Stimulated activated CD8-positive, alpha-beta memory T cell treated with anti-CD3 and anti-CD28 coated beads, Interleukin-4, amount 100 ng/mL, for 48 hours (primary cell): ENCODE measurements at regions not wholly inside any gene's neighbourhood (a gene's known extent, or its start where the extent isn't known, plus 50 kb on each side); places are given as distances from the start of the nearest gene placed in this dataset.

Experiments
- DNase-seq: peaks from one replicate; pipeline ENCODE4 v3.0.0-alpha.2; 2020

DNA sequence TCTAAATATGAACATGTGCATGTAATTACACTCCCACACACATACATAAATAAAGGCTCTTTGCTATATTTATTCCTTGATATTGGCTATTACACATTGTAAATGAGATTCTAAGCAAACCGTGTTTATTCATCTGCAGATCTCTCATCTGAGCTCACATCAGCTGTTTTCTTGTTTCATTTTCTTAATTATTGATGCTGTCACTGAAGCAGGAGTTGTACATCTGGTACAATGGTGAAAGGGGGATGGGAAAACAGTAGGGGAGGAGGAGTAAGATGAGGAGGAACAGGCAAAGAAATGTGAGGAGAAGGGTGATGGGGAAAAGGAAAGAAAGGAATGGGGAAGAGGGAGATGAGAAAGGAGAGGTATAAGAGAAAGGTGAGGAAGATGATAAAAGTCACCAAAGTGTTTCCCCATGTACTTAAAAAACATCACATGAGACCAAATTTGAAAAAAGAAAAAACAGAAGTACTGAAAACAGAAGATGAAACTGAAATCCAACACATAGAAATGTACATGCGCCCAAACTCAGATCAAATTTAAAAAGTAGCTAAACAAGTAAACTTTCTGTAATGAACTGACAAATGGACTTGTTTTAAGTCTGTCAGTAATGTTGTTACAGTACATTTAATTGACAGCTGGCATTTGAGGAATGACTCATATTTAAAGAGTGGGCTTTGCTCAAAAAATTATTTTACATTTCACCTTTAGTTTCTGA, 472.2 kb downstream of the ARL4A start:
- no peak for DNase-seq

DNA sequence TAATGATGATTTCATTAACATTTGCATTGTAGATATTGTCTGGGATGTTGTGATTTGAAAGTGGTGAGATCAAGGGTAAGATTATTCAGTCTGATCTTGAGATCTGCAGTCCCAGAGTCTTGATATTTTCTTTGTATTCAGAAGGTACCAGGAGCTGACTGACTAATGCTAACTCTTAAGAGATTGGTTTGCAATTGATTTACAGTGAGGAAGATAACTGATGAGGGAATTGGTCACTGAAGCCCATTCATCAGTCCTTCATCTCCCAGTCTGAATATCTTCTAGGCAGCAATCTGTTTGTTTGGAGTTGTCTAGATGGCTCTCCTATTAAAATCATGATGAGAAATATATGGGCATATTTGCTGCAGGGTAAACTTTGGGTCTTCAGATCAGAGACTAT, 473.7 kb downstream of the ARL4A start:
- DNase-seq: no peak

DNA sequence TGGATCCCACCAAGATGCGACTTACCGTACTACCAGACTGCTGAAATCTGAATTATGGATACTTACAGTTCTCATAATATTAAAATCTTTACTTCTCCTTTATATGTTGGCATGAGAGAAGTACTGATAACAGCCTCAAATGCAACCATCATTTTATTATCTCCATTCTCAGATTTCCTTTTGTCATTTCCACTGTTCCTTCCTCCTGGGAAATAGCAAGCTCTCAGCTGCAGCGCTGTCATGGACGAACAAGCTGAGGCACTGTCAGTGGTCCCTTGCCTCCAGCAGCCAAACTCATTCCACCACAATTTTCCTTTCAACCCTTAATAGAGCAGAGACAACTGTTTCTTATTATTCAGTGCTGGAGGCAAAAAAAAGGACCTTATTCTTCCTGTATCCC, 478.4 kb downstream of the ARL4A start:
- DNase-seq: no peak

DNA sequence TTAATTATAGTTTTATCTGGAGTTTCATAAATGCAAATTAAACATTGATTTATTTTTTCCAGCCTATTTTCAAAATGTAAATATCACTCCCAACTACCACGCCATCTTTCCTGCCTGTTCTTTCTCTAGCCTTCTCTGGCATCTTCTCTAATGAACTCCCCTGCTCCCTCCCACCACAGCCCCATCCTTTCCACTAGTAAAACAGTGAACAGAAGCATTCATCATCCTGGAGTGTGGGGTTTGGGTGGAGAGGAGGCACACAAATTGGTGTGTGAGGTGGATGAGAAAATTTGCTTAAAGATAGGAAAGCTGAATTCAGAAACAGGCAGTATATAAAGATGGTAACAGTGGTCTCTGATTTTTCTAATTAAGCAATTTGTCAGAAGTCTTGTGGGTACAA, 479.4 kb downstream of the ARL4A start:
- DNase-seq: no peak

DNA sequence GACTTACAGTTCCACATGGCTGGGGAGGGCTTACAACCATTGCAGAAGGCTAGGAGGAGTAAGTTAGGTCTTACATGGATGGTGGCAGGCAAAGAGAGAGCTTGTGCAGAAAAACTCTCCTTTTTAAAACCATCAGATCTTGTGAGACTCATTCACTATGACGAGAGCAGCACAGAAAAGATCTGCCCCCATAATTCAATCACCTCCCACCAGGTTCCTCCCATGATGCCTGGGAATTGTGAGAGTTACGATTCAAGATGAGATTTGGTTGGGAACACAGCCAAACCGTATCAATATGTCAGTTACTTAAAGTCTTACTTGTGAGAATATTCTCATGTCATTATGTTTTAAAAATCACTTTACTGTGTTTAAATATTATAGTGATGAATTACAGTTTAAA, 481.9 kb downstream of the ARL4A start:
- DNase-seq: no peak

DNA sequence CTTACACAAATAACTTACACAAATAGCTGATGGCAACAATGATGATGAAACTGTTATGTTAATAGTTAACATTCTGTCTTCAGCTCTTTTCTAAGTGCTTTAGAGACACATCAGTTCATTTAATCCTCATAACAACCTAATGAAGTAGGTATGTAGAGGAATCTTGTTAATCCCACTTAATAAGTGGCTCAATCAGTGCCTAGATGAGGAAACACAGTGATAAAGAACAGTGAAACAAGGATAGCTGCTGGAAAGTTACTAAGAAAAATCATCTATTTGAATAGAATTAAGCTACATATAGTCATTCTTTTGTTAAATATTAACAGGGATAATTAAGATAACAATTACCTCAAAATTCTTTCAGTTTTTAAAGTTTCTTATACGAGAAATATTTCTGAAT, 487.6 kb downstream of the ARL4A start:
- DNase-seq: no peak

DNA sequence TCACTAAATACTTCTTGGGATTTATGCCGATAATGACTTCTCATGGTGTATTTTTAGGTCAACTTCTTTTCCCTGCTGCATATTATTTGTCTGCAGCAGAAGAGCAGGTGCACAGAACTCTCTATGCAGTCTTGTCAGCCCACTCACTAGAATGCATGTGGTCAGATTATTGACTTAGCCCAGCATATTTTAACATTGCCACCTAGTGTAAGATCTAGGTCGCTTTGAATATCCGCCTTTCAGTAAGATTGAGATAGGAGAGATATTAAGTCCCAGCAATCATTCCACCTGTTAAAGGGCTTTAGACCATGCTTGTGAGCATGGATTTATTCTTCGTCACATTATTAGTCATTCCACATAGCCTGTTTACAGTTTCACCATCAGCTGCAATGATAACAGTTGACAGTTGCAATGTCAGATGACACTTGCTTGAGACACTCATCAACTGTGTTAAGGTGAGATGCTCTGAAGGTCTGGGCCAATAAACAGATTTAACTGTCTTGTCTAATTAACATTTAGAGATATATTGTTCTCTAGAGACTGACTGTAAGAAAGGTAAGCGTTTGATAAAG, 491.7 kb downstream of the ARL4A start:
- DNase-seq: no peak

DNA sequence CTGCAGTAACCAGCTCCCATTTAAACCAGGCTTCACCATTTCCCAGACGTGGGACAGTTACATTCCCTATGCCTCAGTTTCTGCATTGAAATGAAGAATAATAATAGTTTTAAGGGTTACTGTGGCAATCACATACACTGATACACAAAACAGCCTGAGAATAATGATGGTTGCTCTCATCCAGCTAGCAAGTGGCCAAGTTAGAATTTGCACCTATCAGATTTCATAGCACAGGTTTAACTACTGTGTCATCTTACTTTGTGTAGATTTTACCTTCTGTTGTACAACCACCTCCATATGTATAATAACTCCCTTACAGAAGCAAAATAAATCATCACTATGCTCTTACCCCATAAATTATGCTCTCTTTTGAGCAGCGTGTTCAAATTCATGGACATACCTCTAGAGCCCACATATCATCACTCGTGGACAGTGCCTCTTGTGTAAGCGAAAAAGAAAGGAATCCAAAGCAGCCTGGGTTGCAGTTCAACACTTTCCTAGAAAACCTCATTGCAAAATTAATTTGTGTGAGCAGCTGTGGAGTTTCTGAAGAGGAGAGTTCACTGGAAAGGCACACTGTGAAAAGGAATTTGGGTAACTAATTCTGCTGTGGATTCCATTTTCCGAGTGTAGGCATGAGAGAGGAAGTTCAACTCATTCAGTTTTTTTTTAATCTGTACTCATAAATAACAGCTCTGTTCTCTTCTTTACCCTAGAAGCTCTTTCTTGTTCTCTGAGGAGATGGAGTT, 492.5 kb downstream of the ARL4A start:
- no peak for DNase-seq

DNA sequence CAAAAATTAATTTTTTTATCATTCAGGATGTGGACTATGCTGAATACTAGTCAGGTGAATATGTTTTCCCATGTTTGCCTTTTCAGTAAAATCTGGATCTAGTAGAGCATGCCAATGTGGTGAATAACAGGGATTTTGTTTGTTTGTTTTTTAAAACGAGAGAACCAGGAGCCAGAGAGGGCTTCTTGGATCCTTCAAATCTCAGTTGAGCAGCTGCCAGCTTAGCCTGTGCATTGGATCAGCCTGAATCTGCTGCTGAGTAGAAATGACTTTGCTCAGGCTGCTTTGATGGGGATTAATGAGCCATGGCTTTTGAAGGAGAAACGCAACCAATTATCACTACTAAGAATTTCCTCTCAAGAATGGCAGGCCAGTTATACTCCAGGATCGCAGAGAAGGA, 493.8 kb downstream of the ARL4A start:
- no peak for DNase-seq

DNA sequence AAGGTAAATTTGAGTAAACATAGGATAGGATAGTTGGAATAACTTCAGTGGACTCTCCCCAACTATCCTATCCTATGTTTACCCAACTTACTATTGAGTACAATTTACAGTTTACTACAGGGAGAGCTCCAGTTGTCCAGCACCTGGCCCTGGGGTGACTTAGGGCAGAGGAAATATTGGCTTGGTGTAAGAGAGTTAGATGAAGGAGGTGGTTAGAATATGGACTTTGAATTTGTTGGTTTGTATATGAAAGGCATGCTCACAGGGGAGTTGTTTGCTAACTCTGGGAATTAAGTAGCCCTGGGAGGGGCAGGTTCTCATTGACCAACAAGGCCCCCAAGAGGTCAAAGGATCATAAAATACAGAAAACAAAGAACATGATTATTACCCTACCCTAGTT, 497.7 kb downstream of the ARL4A start:
- DNase-seq: no peak

DNA sequence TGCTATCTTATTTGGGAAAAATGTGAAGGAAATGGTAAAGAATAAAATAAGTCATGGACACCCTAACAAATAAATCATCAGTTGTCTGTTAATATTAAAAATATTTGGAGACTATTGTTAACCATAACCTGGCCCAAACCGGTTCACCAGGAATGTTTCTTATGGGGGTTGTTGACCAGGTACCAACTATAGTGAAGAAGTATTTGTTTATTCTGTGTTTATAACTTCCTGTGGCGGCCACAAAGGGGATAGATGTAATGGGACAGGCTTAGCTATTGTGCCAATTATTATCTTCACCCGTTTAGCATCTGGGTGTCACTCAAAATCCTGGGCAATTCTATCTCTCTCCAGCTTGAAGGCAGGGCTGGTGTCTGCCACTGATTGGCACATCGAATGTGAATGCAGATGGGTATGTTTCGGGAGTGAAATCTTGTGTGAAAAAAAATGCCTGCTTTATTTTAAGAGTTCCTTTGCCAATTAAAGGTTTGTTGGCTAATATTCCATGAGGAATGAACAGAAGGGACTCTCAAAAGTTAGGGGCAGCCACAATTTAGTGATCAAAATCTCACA, 500.9 kb downstream of the ARL4A start:
- no peak for DNase-seq

DNA sequence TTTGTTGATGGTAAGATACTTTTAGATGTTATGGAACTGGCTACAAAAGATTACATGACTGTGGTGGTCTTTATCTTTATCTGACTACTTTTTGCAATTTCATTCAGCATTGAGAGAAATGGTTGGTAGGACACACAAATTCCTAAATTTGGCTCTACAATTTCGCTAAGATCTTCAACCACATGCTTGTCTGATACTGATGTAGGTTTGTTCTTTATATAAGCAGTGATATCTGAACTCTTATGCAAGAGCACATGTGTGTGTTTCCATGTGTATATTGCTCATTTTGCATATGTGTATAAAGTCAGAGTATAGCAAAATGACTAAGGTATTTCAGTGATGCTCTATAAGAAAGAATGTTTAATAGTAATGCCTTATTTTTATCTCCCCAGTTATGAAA, 501.5 kb downstream of the ARL4A start:
- no peak for DNase-seq

DNA sequence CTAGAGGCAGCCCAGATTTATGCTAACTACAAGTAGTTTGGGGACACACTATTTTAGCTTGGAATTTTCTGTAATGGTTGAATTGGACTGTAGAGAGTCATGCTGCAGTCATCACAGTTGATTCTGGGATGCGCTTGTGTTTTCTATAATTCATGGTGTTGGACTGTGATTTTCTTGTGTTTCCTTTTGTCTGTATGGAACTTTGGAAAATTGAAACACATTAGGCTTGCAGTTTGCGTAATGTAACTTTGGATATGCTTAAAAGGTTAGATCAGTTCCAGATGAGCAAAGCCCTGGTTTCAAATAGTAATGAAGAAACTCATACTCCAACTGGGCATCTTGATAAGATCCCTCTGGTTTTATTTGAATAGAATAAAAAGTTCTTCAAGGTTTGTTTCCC, 502.2 kb downstream of the ARL4A start:
- no peak for DNase-seq

DNA sequence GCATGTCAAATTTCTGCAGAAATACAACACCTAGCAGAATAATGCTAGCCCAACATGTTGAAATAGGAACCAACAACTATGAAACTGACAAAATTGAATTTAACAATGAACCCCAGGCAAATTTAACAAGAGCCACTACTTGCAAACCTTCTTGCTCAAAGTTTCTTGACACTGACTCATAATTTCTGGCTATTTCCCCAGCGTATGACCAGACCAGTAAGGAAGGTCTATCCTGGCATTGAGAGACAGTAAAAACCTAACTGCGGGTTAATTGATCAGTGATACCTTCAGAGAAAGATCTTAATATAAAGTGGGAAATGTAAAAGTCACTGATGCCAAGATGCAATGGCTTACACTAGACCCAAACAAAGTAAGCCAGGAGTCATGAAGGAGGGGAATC, 510.1 kb downstream of the ARL4A start:
- no peak for DNase-seq

DNA sequence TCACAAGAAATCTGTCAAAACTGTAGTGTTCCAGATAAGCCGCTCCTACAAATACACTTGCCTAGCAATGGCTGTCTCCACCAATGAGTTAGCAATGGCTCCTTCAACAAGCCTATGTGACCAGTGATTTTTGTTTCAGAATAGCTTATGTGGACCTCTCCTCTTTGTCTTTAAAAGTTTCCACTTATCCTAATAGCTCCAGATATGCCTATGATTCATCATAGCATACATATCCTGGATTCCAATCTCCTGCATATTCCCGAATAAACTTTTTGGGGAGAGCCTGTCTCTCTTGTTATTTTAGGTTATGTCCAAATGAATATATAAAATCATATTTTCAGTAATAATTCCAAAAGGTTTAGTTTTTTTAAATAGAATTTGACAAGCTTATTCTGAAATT, 510.6 kb downstream of the ARL4A start:
- no peak for DNase-seq

DNA sequence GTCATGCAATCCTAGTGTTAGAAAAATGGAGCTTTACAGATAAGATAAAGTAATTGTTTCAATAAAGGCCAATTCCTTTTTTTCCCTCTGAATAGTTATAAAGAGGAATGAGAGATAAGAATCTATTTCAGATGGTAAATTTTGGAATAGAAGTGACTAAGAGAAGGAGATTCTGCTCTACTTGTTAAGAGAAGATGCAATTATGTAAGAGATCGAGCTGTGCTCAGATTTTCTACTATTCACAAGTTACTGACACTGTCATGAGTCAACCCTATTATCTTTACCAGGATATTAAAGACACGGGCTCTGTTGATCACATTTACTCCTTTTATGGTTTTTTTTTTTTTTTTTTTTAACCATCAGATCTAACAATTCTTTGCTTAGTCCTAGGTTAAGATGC, 511.3 kb downstream of the ARL4A start:
- DNase-seq: no peak

DNA sequence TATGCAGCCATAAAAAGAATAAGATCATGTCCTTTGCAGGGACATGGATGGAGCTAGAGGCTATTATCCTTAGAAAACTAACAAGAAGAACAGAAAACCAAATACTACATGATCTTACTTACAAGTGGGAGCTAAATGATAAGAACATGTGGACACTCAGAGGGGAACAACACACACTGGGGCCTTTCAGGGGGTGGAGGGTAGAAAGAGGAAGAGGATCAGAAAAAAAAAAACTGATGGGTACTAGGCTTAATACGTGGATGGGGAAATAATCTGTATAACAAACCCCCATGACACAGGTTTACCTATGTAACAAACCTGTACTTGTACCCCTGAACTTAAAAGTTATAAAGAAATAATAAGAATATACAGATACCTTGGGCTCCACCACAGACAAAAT, 514.2 kb downstream of the ARL4A start:
- no peak for DNase-seq

DNA sequence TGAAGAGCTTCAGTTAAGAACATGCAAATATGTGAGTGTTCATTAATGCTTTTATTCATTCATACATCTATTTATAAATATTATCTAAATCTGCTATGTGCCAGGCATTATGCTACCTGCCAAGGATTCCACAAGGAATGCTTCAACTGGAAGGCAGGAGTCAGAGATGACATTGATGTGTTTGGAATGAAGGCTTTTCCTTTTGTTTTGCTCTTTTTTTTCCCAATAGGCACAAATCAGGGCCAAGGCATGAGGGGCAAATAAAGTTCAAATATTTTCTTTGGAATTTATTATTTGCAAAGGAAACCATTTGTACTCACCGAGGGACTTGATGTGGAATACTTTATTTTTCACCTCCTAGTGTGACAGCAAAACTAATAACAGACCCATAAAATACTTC, 530.3 kb downstream of the ARL4A start:
- no peak for DNase-seq

DNA sequence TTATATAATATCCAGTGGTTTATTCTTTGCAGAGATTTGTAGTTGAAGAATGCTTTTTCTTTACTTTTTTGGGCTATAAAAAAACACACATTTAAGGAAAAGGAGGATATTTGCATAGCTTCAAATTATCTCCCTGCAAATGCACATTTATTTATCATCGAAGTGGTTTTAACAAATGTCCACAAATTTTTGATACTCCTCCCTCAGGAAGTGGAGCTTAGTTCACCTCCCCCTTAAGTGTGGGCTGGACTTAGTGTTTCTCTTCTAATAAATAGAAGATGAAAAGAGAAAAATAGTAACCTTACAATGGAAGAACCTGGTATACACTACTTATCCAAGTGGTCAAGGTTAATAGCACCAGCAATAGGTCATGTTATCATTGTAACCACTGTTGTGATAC, 537.6 kb downstream of the ARL4A start:
- no peak for DNase-seq

DNA sequence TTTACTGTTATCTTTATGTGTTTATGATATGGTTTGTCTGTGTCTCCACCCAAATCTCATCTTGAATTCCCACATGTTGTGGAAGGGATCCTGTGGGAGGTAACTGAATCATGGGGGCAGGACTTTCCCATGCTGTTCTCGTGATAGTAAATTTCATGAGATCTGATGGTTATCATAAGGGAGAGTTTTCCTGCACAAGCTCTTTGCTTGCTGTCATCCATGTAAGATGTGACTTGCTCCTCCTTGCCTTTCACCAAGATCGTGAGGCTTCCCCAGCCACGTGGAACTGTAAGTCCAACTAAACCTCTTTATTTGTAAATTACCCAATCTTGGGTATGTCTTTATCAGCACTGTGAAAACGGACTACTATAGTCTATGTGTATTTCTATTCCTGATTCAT, 539.0 kb downstream of the ARL4A start:
- no peak for DNase-seq

DNA sequence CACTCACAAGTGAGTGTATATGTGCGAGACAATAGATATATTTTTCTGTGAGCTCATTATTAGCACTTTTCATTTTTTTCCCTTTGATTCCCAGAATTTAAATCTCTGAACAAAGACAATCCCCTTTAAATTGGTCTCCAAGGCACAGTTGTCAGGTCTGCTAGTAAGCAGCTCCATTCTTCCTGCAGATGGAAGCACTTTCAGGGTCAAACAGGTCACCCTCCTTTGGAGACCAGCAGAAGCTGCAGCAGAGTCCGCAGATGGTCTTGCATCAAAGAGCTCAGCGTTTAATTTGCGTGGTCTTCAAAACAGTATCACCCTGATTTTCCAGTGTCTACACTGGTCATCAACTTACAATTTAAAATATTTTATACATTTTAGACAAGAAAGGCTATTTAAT, 543.8 kb downstream of the ARL4A start:
- no peak for DNase-seq

DNA sequence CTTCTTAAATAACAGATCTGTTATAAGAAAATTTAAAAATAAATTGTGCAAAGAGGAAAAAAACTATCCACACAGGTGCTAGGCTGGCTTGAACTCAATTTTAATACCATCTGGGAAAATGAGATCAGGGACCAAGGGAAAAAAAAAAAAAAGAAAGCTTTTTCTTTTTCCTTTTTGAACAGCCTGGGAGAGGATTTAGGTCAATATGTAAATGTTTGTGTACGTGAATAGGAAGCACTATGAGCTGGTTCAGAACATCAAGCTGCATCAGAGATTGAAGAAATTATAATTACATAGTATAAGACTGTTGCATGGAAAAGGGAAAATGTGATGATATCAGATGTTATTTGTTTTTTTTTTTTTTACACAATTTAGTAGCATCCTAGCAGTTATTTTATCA, 548.0 kb downstream of the ARL4A start:
- DNase-seq: no peak

DNA sequence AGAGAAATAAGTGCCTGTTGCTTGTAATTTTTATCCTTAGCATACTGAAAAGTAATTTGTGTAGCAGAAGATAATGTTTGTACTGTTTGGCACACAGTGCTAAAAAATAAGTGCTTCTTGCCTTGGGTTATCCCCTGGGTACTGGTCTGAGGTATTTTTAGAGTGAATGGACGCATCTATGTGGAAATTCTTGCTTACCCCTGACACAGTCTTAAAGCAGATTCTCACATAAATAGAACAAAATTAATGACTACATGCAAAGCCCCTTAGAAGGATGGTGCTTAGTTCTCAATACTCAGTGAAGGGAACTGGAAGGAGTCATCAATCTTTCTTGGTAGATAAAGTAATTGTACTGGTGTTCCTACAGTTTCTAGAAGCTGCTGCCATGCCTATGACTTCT, 548.6 kb downstream of the ARL4A start:
- DNase-seq: no peak

DNA sequence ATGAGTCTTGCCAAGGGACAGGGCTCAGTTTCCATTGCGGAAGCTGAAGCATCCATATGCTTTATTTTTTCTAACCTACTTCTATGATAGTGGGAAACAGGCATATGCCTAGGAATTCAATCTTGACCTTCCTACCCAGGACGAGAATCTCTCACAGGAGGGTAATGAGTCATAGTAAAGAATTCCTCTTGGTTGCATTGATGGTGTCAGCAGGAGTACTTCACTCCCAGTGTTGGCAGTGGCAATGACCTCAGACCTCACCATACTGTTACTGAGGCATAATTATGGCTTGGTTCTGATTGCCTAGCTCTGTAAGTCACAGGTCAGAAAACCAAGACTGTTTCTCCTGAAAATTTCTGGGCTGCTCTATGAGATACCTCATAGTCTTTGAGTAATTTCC, 552.9 kb downstream of the ARL4A start:
- no peak for DNase-seq
